ENCODE measurements at regions not wholly inside any gene's neighbourhood (a gene's known extent, or its start where the extent isn't known, plus 50 kb on each side); places are given as distances from the start of the nearest gene placed in this dataset.

- DNase-seq (ENCODE audit: low read depth) = no peak
Observed at GRCh38 chr12:65628061-65628460, 196.2 kb upstream of the HMGA2 start.

DNA sequence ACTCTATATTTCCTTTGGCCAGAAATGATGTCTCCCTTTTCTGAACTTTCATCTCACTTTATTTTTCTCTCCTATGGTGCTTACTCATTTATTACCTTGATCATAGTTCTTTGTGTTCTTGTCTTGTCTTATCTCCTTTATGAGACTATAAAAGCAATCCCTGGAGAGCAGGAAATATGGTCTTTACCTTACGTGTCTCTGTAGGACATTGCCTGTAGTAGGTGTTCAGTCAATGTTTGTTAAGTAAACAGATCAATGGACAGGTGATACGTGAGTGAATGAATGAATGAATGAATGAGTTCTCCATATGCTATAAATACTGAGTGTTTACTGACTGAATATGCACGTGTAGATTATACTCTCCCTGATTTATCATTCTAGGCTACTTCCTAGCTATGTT lies 193.7 kb upstream of the HMGA2 start:
- DNase-seq (ENCODE audit: low read depth) = no peak

DNA sequence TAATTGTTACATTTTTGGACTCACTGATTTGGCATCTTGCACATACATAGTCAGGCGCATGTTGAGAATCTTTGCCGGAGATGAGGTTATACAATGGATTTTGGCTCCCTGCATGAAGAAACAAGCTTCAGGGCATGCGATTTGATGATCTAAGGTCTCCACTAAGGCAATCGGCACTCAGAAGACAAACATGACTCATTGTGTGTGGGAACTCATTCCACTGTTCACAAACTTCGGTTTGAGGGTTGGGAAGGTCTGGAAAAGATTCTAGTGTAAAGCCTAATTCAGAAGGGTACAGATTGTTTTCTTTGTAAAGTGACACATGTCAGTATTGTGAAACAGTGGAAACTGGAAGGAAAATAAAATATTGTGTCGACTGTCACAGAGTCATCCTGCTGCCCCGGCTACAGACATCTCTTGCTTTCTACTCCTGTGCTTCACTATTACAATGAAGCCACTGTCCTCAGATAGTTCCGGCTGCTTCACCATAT lies 192.6 kb upstream of the HMGA2 start:
- DNase-seq (ENCODE audit: low read depth) = no peak

GRCh38 chr12:65632131-65632855 lies 192.0 kb upstream of the HMGA2 start:
- no peak for DNase-seq (ENCODE audit: low read depth)

DNA sequence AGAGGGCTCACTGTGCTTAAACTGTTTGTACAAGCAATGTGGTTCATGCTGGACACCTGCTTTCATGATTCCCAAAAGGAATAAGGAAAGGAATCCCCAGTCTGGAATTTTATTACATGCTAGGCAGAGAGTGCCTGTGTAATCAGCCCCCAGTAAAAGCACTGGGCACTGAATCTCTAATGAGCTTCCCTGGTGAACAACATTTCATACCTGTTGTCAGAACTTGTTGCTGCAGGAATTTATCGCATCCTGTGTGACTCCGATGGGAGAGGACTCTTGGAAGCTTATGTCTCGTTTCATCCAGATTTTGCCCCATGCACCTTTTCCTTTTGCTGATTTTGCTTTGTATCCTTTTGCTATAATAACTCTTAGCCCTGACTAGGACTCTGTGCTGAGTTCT lies 190.2 kb upstream of the HMGA2 start:
- DNase-seq (ENCODE audit: low read depth) = no peak

- DNase-seq (ENCODE audit: low read depth) = no peak
Observed at GRCh38 chr12:65634626-65635331, 189.5 kb upstream of the HMGA2 start.

- DNase-seq (ENCODE audit: low read depth) = no peak
Observed at GRCh38 chr12:65636436-65636835, 187.8 kb upstream of the HMGA2 start.

DNA sequence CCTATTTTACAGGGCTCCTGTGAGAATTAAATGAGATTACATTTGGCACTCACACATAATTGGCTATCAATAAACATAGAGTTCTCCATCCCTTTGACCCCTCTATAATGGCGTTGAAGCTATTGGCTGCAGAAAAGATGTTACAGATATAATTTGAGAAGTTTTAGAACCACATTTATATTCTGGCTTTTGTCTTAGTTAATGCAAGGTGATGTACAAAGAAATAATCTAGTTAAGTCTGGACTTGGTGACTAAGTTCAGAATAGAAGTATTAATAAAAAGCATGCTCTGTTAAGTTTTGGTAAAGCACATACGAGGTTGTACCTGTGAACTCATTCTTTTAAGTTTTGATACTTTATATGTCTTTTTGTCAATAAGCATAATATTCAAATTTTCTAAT lies 187.1 kb upstream of the HMGA2 start:
- DNase-seq (ENCODE audit: low read depth) = no peak

- no peak for DNase-seq (ENCODE audit: low read depth)
Observed at GRCh38 chr12:65637774-65638173, 186.5 kb upstream of the HMGA2 start.

- no peak for DNase-seq (ENCODE audit: low read depth)
Observed at GRCh38 chr12:65638324-65638723, 186.0 kb upstream of the HMGA2 start.

- DNase-seq (ENCODE audit: low read depth) = no peak
Observed at GRCh38 chr12:65640489-65640901, 183.8 kb upstream of the HMGA2 start.

DNA sequence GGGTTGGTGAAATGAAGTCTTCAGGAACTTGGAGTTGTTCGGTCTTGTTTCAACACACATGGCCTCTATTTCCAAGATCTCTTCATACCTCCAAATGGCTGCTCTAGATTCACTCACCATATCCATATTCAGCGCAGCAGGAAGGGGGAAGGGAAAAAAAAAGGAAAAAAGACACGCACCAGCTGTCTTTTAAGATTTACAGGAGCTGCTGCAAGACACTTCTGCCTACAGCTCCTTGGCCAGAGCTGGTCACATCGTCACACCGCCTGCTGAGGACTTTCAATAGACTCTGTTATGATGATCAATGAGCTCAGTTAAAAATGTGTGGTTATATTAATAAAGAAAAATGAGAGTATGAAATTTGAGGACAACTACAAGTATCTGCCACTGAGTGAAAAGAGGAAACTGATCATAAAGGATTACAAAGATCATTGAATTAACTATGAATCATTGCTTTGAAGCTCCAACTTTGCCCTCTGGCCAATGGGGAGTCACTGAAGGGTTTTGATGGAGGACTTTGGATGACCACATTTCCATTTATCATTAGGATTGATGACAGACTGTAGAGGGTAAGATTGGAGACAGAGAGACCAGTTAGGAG lies 182.1 kb upstream of the HMGA2 start:
- no peak for DNase-seq (ENCODE audit: low read depth)

DNA sequence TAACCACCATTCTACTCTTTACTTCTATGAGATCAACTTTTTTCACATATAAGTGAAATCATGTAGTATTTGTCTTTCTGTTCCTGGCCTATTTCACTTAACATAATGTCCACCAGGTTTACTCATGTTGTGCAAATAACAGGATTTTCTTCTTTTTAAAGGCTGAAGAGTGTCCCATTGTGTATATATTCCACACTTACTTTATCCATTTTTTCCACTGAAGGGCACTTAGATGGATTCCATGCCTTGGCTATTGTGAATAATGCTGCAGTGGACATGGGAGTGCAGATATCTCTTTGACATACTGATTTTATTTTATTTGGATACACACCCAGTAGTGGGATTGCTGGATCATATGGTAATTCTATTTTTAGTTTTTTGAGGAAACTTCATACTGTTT lies 181.1 kb upstream of the HMGA2 start:
- no peak for DNase-seq (ENCODE audit: low read depth)

DNA sequence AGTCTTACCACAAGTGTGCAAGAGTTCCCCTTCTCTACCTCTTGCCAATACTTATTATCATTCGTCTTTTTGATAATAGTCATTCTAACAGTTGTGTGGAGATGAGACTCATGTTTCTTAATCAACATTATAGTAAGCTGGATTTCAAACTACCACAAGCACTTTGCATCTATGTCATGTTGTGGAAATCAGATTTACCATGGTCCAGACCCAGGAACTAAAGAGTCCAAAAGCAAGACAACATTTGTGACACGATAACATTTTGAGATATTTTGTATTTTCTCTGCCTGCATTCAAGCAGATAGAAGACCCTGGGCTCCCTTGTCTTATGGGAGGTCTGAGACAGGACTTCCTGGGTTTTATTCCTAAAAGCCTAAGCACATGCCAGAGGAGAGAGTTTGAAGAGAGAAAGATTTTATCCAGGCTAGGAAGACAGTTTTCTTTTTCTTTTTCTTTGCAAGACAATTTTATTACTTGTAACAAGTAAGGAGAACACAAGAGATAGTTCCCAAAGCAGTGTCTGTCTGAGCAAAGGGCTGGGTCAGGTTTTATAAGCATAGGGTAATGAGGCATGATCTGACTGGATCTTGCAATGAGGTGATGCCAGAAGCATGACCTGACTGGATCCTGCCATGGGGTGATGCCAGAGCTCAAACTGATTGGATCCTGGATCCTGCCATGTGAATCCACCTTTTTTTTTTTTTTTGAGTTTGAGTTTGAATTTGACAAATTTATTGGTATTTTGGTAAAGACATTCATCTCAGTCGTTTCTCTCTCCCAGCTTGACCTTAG lies 180.5 kb upstream of the HMGA2 start:
- DNase-seq (ENCODE audit: low read depth) = no peak

- no peak for DNase-seq (ENCODE audit: low read depth)
Observed at GRCh38 chr12:65646127-65646643, 178.1 kb upstream of the HMGA2 start.

DNA sequence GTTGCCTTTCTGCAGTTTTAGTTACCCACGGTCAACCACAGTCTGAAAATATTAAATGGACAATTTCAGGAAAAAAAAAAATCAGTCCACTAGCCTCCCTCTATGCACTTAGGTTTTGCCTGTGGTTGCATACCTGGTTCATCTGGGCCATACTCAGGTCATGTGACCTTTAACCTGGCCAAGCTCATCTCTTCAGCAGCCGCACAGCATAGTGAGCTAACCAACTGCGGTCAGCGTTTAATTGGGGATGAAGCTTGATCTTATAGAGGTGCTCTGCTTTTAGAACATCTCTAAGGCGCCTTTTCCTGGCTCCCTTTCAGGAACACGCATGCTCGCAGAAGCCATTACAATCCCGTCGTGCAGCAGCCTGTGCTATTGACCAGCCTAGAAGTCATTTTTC lies 177.2 kb upstream of the HMGA2 start:
- DNase-seq (ENCODE audit: low read depth) = no peak

- no peak for DNase-seq (ENCODE audit: low read depth)
Observed at GRCh38 chr12:65648461-65648860, 175.8 kb upstream of the HMGA2 start.

GRCh38 chr12:65649126-65649525 lies 175.2 kb upstream of the HMGA2 start:
- no peak for DNase-seq (ENCODE audit: low read depth)

DNA sequence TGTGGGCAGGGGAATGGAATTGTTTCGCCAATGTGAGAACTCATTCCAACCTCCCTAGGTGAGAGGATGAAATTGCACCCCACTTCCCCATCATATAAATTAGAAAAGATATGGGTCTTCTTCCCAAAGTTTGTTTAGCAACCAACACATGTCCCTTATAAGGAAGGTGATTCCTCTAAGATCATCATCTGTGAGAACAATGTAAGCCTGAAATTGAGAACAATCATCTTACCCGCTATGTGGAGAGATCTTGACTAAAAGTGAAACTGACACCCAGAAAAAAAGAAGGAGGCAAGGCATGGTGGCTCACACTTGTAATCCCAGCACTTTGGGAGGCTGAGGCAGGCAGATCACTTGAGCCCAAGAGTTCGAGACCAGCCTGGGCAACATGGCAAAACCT lies 173.2 kb upstream of the HMGA2 start:
- DNase-seq (ENCODE audit: low read depth) = no peak

- DNase-seq (ENCODE audit: low read depth) = no peak
Observed at GRCh38 chr12:65653321-65653720, 171.0 kb upstream of the HMGA2 start.

DNA sequence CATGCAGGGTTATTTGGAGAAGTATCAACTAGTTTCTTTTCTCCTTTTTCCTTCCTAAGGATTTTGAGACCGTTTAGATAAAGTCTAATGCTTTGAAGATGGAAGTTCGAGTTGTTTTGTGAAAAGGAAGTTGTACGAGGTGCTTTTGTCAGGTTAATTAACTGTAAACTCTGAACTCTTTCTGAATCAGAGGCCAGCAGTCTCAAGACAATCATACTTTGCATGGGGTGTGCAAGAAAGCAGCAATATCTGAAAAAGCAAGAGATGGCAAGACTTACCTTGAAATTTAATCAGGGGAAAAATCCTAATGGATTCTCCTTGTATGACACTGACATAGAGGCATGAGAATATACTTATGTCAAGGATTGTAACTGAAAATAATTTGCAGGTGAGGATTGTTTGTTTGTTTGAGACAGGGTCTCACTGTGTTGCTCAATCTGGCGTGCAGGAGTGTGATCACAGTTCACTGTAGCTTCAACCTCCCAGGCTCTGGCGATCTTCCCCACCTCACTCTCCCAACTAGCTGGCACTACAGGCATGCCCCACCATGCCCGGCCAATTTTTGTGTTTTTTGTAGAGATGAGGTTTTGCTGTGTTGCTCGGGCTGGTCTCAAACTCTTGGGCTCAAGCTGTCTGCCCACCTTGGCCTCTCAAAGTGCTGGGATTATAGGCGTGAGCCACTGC lies 170.2 kb upstream of the HMGA2 start:
- DNase-seq (ENCODE audit: low read depth) = no peak

- DNase-seq (ENCODE audit: low read depth) = no peak
Observed at GRCh38 chr12:65655074-65655493, 169.2 kb upstream of the HMGA2 start.

Measured in stimulated activated CD8-positive, alpha-beta memory T cell treated with anti-CD3 and anti-CD28 coated beads, Interleukin-12 subunit alpha, Interleukin-12 subunit beta, amount 100 ng/mL, for 4 hours (primary cell).